GOT3 (cell line): ENCODE measurements at regions not wholly inside any gene's neighbourhood (a gene's known extent, or its start where the extent isn't known, plus 50 kb on each side); places are given as distances from the start of the nearest gene placed in this dataset.

Experiments used
- DNase-seq: peaks from one replicate; lab custom pipeline; 2025; ENCODE audit warnings: mixed read lengths; lab: John Stamatoyannopoulos, UW

- no peak for DNase-seq
Measured at GRCh38 chr10:36224431-36224985, 582.4 kb upstream of the FZD8 start.

GRCh38 chr10:36221101-36221500 lies 579.0 kb upstream of the FZD8 start:
- DNase-seq = no peak

- no peak for DNase-seq
Measured at GRCh38 chr10:36220151-36220550, 578.1 kb upstream of the FZD8 start.

- DNase-seq = no peak
Measured at GRCh38 chr10:36211856-36212255, 569.8 kb upstream of the FZD8 start.

GRCh38 chr10:36209480-36209879 lies 567.4 kb upstream of the FZD8 start:
- DNase-seq = no peak

GRCh38 chr10:36202881-36203280 lies 560.8 kb upstream of the FZD8 start:
- no peak for DNase-seq

GRCh38 chr10:36200577-36200976 lies 558.5 kb upstream of the FZD8 start:
- DNase-seq = no peak

GRCh38 chr10:36198322-36198721 lies 556.2 kb upstream of the FZD8 start:
- no peak for DNase-seq

GRCh38 chr10:36195364-36195763 lies 553.3 kb upstream of the FZD8 start:
- DNase-seq = no peak

- DNase-seq = no peak
Measured at GRCh38 chr10:36194276-36194675, 552.2 kb upstream of the FZD8 start.

- DNase-seq = no peak
Measured at GRCh38 chr10:36191009-36191408, 548.9 kb upstream of the FZD8 start.

GRCh38 chr10:36188461-36188860 lies 546.4 kb upstream of the FZD8 start:
- no peak for DNase-seq

- no peak for DNase-seq
Measured at GRCh38 chr10:36188080-36188453, 546.0 kb upstream of the FZD8 start.

GRCh38 chr10:36187380-36188079 lies 545.4 kb upstream of the FZD8 start:
- no peak for DNase-seq

GRCh38 chr10:36185097-36185496 lies 543.0 kb upstream of the FZD8 start:
- DNase-seq = no peak

- DNase-seq = no peak
Measured at GRCh38 chr10:36183726-36184125, 541.6 kb upstream of the FZD8 start.

- no peak for DNase-seq
Measured at GRCh38 chr10:36183056-36183455, 541.0 kb upstream of the FZD8 start.

- no peak for DNase-seq
Measured at GRCh38 chr10:36182606-36183005, 540.5 kb upstream of the FZD8 start.

- no peak for DNase-seq
Measured at GRCh38 chr10:36182179-36182566, 540.1 kb upstream of the FZD8 start.

- no peak for DNase-seq
Measured at GRCh38 chr10:36181426-36182178, 539.5 kb upstream of the FZD8 start.

- no peak for DNase-seq
Measured at GRCh38 chr10:36178616-36179015, 536.5 kb upstream of the FZD8 start.

GRCh38 chr10:36177071-36177470 lies 535.0 kb upstream of the FZD8 start:
- DNase-seq = no peak

GRCh38 chr10:36175954-36176353 lies 533.9 kb upstream of the FZD8 start:
- DNase-seq = no peak
